ENCODE measurements at regions not wholly inside any gene's neighbourhood (a gene's known extent, or its start where the extent isn't known, plus 50 kb on each side); places are given as distances from the start of the nearest gene placed in this dataset.

- Histone ChIP-seq H3K79me2 (ENCODE audit: control insufficient read depth, insufficient read depth, low read length) (no peaks in the 10 kb centered on the region), H3K4me3 (replicated peaks in 1 of 4; ENCODE audit: control extremely low read depth in 1 of 4, insufficient read depth in 1 of 4, low read depth in 3 of 4, low read length in 4 of 4) (no peak overlapping the region), H3K9ac (ENCODE audit: insufficient read depth, low read length) (no peak overlapping the region), H3K27me3 (ENCODE audit: control insufficient read depth, insufficient read depth, low read length) (no peaks in the 10 kb centered on the region), H2AFZ (ENCODE audit: low read length) (no peak overlapping the region), H3K9me3 (ENCODE audit: control insufficient read depth, insufficient read depth, low read depth, low read length) (no peaks in the 10 kb centered on the region), H3K4me1 (ENCODE audit: control insufficient read depth, extremely low read depth, insufficient read depth, low read length) (no peaks in the 10 kb centered on the region), H3K4me2 (ENCODE audit: extremely low read depth, insufficient read depth, low read length) (no peak overlapping the region), H3K27ac (ENCODE audit: insufficient read depth, low read length) (no peak overlapping the region), H4K20me1 (ENCODE audit: control insufficient read depth, extremely low read depth, insufficient read depth, low read length) (no peaks in the 10 kb centered on the region), H3K36me3 (ENCODE audit: control insufficient read depth, insufficient read depth, low read length) (no peaks in the 10 kb centered on the region)
- DNase-seq (ENCODE audit: low read depth in 2 of 2) = no peak
- no peak for TF ChIP-seq EZH2 (IDR thresholded peaks at IDR 0.05; ENCODE audit: low read length, missing control alignments)
- TF ChIP-seq CTCF (conservative IDR thresholded peaks at IDR 0.05 in 1 of 2, IDR thresholded peaks at IDR 0.05 in 1 of 2; ENCODE audit: low read depth in 1 of 2, low read length in 2 of 2) = no peak
These were observed 339.6 kb downstream of the DEPDC1B start for GRCh38 chr5:60360355-60360754.

DNA sequence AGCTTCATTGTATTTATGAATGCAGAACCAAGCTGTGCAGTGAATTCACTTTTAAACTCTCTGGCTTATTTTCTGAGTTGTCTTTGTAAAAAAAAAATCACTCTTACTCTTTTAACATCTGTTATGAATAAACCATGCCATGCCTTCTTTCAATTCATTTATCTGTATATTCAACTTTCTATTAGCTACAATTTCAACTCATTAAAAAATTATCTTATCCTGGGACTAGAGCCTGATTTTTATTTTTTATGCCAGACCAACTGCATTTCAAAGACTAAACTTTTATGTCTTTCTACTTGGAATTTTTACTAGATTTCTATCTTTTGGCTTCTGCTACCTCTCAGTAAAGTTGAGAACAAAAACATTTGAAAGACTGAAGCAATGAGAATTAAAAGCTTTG, 342.7 kb downstream of the DEPDC1B start:
- no peak overlapping the region for H3K4me3 ChIP-seq (replicated peaks in 1 of 4; ENCODE audit: control extremely low read depth in 1 of 4, insufficient read depth in 1 of 4, low read depth in 3 of 4, low read length in 4 of 4)
- no peaks in the 10 kb centered on the region for H4K20me1 ChIP-seq (ENCODE audit: control insufficient read depth, extremely low read depth, insufficient read depth, low read length)
- H3K79me2 ChIP-seq (ENCODE audit: control insufficient read depth, insufficient read depth, low read length) = no peaks in the 10 kb centered on the region
- no peaks in the 10 kb centered on the region for H3K36me3 ChIP-seq (ENCODE audit: control insufficient read depth, insufficient read depth, low read length)
- no peaks in the 10 kb centered on the region for H3K9me3 ChIP-seq (ENCODE audit: control insufficient read depth, insufficient read depth, low read depth, low read length)
- H3K27ac ChIP-seq (ENCODE audit: insufficient read depth, low read length) = no peak overlapping the region
- TF ChIP-seq CTCF (conservative IDR thresholded peaks at IDR 0.05 in 1 of 2, IDR thresholded peaks at IDR 0.05 in 1 of 2; ENCODE audit: low read depth in 1 of 2, low read length in 2 of 2) (no peak), EZH2 (IDR thresholded peaks at IDR 0.05; ENCODE audit: low read length, missing control alignments) (no peak)
- H3K9ac ChIP-seq (ENCODE audit: insufficient read depth, low read length) = no peak overlapping the region
- no peaks in the 10 kb centered on the region for H3K4me1 ChIP-seq (ENCODE audit: control insufficient read depth, extremely low read depth, insufficient read depth, low read length)
- no peak overlapping the region for H3K4me2 ChIP-seq (ENCODE audit: extremely low read depth, insufficient read depth, low read length)
- no peaks in the 10 kb centered on the region for H3K27me3 ChIP-seq (ENCODE audit: control insufficient read depth, insufficient read depth, low read length)
- no peak overlapping the region for H2AFZ ChIP-seq (ENCODE audit: low read length)
- DNase-seq (ENCODE audit: low read depth in 2 of 2) = no peak

DNA sequence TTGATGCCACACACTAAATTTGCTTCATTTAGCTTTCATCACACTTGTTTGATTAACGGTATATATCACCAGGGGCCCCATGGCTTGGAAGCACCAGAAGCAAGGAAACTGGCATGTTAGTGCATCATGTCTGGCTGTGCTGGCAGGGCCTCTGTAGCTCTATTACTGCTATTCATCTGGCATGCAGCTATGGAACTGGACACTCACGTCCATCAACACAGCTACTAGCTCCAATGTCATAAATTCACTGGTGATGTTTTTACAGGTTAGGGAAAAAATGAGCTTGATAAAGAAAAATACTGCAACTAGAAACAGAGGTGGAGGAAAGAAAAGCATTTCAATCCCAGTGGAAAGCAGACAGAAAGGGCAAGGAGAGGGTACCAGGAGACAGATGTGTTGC, 343.2 kb downstream of the DEPDC1B start:
- Histone ChIP-seq H3K4me2 (ENCODE audit: extremely low read depth, insufficient read depth, low read length) (no peak overlapping the region), H3K27me3 (ENCODE audit: control insufficient read depth, insufficient read depth, low read length) (no peaks in the 10 kb centered on the region), H3K4me3 (replicated peaks in 1 of 4; ENCODE audit: control extremely low read depth in 1 of 4, insufficient read depth in 1 of 4, low read depth in 3 of 4, low read length in 4 of 4) (no peak overlapping the region), H2AFZ (ENCODE audit: low read length) (no peak overlapping the region), H3K4me1 (ENCODE audit: control insufficient read depth, extremely low read depth, insufficient read depth, low read length) (no peaks in the 10 kb centered on the region), H3K27ac (ENCODE audit: insufficient read depth, low read length) (no peak overlapping the region), H3K9ac (ENCODE audit: insufficient read depth, low read length) (no peak overlapping the region), H3K36me3 (ENCODE audit: control insufficient read depth, insufficient read depth, low read length) (no peaks in the 10 kb centered on the region), H4K20me1 (ENCODE audit: control insufficient read depth, extremely low read depth, insufficient read depth, low read length) (no peaks in the 10 kb centered on the region), H3K9me3 (ENCODE audit: control insufficient read depth, insufficient read depth, low read depth, low read length) (no peaks in the 10 kb centered on the region), H3K79me2 (ENCODE audit: control insufficient read depth, insufficient read depth, low read length) (no peaks in the 10 kb centered on the region)
- no peak for TF ChIP-seq EZH2 (IDR thresholded peaks at IDR 0.05; ENCODE audit: low read length, missing control alignments)
- no peak for TF ChIP-seq CTCF (conservative IDR thresholded peaks at IDR 0.05 in 1 of 2, IDR thresholded peaks at IDR 0.05 in 1 of 2; ENCODE audit: low read depth in 1 of 2, low read length in 2 of 2)
- no peak for DNase-seq (ENCODE audit: low read depth in 2 of 2)
